HepG2 (cell line): ENCODE measurements at regions not wholly inside any gene's neighbourhood (a gene's known extent, or its start where the extent isn't known, plus 50 kb on each side); places are given as distances from the start of the nearest gene placed in this dataset.
"Not testable (repeated sequence)": the region's sequence is repeated elsewhere in the genome, so short reads cannot be mapped to it uniquely, and the experiment has no call there.

Source experiments
- CHD2 ChIP-seq: IDR thresholded peaks from 2 replicates; pipeline ENCODE4 v1.6.1; 2011; ENCODE audit warnings: low read depth, low read length, improper control_type of control experiment
- EHMT2 ChIP-seq: fragments of 200-600 bp; sonication (generic); IDR thresholded peaks from 2 replicates; pipeline ENCODE4 v1.7.0; 2017; ENCODE audit warnings: antibody characterized with exemption, low read depth, low read length, borderline replicate concordance
- MAFF ChIP-seq: IDR thresholded peaks from 2 replicates; pipeline ENCODE4 v1.6.1; 2011; ENCODE audit warnings: low read depth, low read length, improper control_type of control experiment
- TF ChIP-seq, protein P1 (sequence below): sonication (generic); formaldehyde crosslinking; IDR thresholded peaks from 2 replicates; pipeline ENCODE4 v1.4.0; 2020; ENCODE audit warnings: missing genetic modification reagents, mild to moderate bottlenecking, borderline replicate concordance
- TF ChIP-seq, protein P2 (sequence below): sonication (generic); formaldehyde crosslinking; IDR thresholded peaks from 2 replicates; pipeline ENCODE4 v1.5.0; 2020; ENCODE audit warnings: mild to moderate bottlenecking, missing genetic modification reagents, moderate library complexity

DNA sequence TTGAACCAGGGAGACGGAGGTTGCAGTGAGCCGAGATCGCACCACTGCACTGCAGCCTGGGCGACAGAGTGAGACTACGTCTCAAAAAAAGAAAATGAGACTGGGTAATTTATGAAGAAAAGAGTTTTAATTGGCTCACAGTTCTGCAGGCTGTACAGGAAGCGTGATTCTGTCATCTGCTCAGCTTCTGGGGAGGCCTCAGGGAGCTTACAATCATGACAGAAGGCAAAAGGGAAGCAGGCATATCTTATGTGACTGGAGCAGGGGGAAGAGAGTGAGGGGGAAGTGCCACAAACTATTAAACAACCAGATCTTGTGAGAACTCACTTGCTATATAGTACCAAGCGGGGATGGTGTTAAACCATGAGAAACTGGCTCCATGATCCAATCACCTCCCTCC, 1476.2 kb upstream of the DEFB115 start:
- TF ChIP-seq CHD2, EHMT2, MAFF: not testable (repeated sequence)
- TF ChIP-seq, protein P1, sequence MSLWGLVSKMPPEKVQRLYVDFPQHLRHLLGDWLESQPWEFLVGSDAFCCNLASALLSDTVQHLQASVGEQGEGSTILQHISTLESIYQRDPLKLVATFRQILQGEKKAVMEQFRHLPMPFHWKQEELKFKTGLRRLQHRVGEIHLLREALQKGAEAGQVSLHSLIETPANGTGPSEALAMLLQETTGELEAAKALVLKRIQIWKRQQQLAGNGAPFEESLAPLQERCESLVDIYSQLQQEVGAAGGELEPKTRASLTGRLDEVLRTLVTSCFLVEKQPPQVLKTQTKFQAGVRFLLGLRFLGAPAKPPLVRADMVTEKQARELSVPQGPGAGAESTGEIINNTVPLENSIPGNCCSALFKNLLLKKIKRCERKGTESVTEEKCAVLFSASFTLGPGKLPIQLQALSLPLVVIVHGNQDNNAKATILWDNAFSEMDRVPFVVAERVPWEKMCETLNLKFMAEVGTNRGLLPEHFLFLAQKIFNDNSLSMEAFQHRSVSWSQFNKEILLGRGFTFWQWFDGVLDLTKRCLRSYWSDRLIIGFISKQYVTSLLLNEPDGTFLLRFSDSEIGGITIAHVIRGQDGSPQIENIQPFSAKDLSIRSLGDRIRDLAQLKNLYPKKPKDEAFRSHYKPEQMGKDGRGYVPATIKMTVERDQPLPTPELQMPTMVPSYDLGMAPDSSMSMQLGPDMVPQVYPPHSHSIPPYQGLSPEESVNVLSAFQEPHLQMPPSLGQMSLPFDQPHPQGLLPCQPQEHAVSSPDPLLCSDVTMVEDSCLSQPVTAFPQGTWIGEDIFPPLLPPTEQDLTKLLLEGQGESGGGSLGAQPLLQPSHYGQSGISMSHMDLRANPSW (CRISPR knock-in tag): not testable (repeated sequence)
- TF ChIP-seq, protein P2, sequence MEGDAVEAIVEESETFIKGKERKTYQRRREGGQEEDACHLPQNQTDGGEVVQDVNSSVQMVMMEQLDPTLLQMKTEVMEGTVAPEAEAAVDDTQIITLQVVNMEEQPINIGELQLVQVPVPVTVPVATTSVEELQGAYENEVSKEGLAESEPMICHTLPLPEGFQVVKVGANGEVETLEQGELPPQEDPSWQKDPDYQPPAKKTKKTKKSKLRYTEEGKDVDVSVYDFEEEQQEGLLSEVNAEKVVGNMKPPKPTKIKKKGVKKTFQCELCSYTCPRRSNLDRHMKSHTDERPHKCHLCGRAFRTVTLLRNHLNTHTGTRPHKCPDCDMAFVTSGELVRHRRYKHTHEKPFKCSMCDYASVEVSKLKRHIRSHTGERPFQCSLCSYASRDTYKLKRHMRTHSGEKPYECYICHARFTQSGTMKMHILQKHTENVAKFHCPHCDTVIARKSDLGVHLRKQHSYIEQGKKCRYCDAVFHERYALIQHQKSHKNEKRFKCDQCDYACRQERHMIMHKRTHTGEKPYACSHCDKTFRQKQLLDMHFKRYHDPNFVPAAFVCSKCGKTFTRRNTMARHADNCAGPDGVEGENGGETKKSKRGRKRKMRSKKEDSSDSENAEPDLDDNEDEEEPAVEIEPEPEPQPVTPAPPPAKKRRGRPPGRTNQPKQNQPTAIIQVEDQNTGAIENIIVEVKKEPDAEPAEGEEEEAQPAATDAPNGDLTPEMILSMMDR (CRISPR knock-in tag): not testable (repeated sequence)
